GM21423 (cell line): ENCODE measurements at regions not wholly inside any gene's neighbourhood (a gene's known extent, or its start where the extent isn't known, plus 50 kb on each side); places are given as distances from the start of the nearest gene placed in this dataset.
A peak's percentile ranks its signal among the peaks of the same experiment; 100 is the strongest.
"Not testable (repeated sequence)": the region's sequence is repeated elsewhere in the genome, so short reads cannot be mapped to it uniquely, and the experiment has no call there.

Experiments used
- ATAC-seq: cut with Tn5 transposase; IDR thresholded peaks from one replicate; pipeline ENCODE4 v1.9.1; 2021; ENCODE audit warnings: mild to moderate bottlenecking, moderate library complexity; ENCODE audit not compliant: unreplicated experiment

- ATAC-seq = no peak
Measured at GRCh38 chr6:22349051-22349450, 52.2 kb upstream of the PRL start.

GRCh38 chr6:22349528-22349927, 52.7 kb upstream of the PRL start:
- no peak for ATAC-seq

- no peak for ATAC-seq
Measured at GRCh38 chr6:22350109-22350508, 53.3 kb upstream of the PRL start.

GRCh38 chr6:22353101-22353500, 56.3 kb upstream of the PRL start:
- ATAC-seq = no peak

GRCh38 chr6:22356362-22356940, 59.6 kb upstream of the PRL start:
- ATAC-seq = no peak

GRCh38 chr6:22357724-22358189, 60.9 kb upstream of the PRL start:
- peak; percentile 80 for ATAC-seq

- ATAC-seq = no peak
Measured at GRCh38 chr6:22361576-22361975, 64.7 kb upstream of the PRL start.

- ATAC-seq = no peak
Measured at GRCh38 chr6:22362361-22362760, 65.5 kb upstream of the PRL start.

GRCh38 chr6:22363166-22363713, 66.4 kb upstream of the PRL start:
- no peak for ATAC-seq

- no peak for ATAC-seq
Measured at GRCh38 chr6:22363714-22364239, 66.9 kb upstream of the PRL start.

- no peak for ATAC-seq
Measured at GRCh38 chr6:22364306-22364705, 67.5 kb upstream of the PRL start.

- ATAC-seq = no peak
Measured at GRCh38 chr6:22366214-22366613, 69.4 kb upstream of the PRL start.

GRCh38 chr6:22367346-22367745, 70.5 kb upstream of the PRL start:
- no peak for ATAC-seq

- no peak for ATAC-seq
Measured at GRCh38 chr6:22368794-22369193, 72.0 kb upstream of the PRL start.

- ATAC-seq = peak; percentile 90
Measured at GRCh38 chr6:22372922-22373321, 76.1 kb upstream of the PRL start.

- not testable (repeated sequence) for ATAC-seq
Measured at GRCh38 chr6:22374950-22375349, 78.1 kb upstream of the PRL start.

- ATAC-seq = not testable (repeated sequence)
Measured at GRCh38 chr6:22376293-22376692, 79.5 kb upstream of the PRL start.

GRCh38 chr6:22378536-22378935, 81.7 kb upstream of the PRL start:
- ATAC-seq = not testable (repeated sequence)

- ATAC-seq = no peak
Measured at GRCh38 chr6:22380236-22380635, 83.4 kb upstream of the PRL start.

GRCh38 chr6:22381845-22382544, 85.2 kb upstream of the PRL start:
- no peak for ATAC-seq

GRCh38 chr6:22383016-22383415, 86.2 kb upstream of the PRL start:
- no peak for ATAC-seq

GRCh38 chr6:22392711-22393110, 95.9 kb upstream of the PRL start:
- ATAC-seq = no peak
